Suprapubic skin (tissue), 3 donors: ENCODE measurements at regions not wholly inside any gene's neighbourhood (a gene's known extent, or its start where the extent isn't known, plus 50 kb on each side); places are given as distances from the start of the nearest gene placed in this dataset.

ENCODE experiments used
- POLR2A ChIP-seq, 2 donors: fragments of 450-650 bp; IDR thresholded peaks; one replicate each; pipeline ENCODE4 v1.6.1; 2017; ENCODE audit warnings: antibody characterized with exemption in 2 of 2, mild to moderate bottlenecking in 2 of 2, moderate library complexity in 2 of 2
- TF ChIP-seq, protein P1 (sequence below), 2 donors: fragments of 200-600 bp in 1 of 2; fragments of 450-650 bp in 1 of 2; sonication (generic) in 1 of 2; IDR thresholded peaks; one replicate each; pipeline ENCODE4 v1.5.1; 2016 to 2019; ENCODE audit warnings: antibody characterized with exemption in 2 of 2, mild to moderate bottlenecking in 1 of 2, moderate library complexity in 1 of 2

DNA sequence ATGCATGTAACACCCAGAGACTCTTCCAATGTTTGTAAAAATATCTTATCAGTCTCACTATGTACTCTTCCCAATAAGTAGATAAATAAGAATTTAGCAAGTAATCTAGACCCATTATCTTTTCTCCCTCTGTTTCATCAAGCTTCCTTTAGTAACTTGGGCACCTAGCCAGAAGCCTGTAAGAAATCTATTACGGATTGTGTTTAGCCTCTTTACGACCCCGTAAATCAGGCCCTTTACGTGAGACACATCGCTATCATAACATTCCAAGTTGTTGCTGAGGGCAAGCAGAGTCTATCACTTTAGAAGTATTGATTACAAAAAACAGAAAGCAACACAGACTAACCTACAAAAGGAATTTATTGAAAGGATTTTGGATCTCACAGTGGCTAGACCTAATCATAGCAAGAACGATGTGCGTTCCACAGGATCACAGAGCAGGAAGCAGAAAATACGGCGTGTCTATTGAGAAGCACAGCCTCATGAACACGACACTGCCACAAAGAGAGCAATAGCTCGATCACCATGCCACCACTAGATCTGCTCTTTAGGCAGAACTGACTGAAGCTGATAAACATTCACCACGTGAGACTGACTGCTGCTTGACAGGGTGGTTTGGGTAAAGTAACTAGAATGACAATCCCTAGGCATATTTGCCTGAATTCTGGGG is 922.1 kb downstream of the AMY1C start:
- no peak for TF ChIP-seq POLR2A (IDR thresholded peaks at IDR 0.05)
- TF ChIP-seq, protein P1, sequence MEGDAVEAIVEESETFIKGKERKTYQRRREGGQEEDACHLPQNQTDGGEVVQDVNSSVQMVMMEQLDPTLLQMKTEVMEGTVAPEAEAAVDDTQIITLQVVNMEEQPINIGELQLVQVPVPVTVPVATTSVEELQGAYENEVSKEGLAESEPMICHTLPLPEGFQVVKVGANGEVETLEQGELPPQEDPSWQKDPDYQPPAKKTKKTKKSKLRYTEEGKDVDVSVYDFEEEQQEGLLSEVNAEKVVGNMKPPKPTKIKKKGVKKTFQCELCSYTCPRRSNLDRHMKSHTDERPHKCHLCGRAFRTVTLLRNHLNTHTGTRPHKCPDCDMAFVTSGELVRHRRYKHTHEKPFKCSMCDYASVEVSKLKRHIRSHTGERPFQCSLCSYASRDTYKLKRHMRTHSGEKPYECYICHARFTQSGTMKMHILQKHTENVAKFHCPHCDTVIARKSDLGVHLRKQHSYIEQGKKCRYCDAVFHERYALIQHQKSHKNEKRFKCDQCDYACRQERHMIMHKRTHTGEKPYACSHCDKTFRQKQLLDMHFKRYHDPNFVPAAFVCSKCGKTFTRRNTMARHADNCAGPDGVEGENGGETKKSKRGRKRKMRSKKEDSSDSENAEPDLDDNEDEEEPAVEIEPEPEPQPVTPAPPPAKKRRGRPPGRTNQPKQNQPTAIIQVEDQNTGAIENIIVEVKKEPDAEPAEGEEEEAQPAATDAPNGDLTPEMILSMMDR (IDR thresholded peaks at IDR 0.05): no peak
